ENCODE measurements at regions not wholly inside any gene's neighbourhood (a gene's known extent, or its start where the extent isn't known, plus 50 kb on each side); places are given as distances from the start of the nearest gene placed in this dataset.

DNA sequence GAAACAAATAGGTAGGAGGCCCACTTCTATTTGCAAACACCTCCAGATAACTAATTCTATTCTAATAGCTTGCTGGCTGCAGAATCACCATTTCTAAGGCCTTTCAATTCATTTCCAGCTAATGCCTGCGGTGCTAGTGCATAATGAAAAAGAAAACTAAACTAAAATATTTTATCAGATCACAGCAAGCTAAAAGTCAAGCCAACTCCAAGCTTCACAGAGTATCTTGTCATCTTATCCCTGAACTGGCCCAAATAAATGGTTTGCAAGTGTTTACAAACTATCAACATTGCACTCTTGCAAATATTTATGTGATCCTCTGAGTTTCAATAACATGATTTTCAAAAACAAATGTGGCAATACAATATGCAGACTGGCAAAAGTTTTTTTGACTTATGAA is 166.0 kb downstream of the IPMK start:
- WGBS (ENCODE audit: low lambda C conversion rate, missing lambda C conversion rate), result 81% methylated on average over 1 of the region's 1 CpG
- H3K9me2 ChIP-seq (replicated peaks; ENCODE audit: insufficient read depth), result no peaks in the 10 kb centered on the region

GRCh38 chr10:58094985-58095718 is 172.5 kb downstream of the IPMK start:
- H2AFZ ChIP-seq, result no peak overlapping the region
- no peaks in the 10 kb centered on the region for H3K9me3 ChIP-seq (ENCODE audit: low read depth)
- H3K9me2 ChIP-seq (replicated peaks; ENCODE audit: insufficient read depth), result no peaks in the 10 kb centered on the region
- H3K4me3 ChIP-seq, result no peak overlapping the region
- H3K36me3 ChIP-seq (replicated peaks; ENCODE audit: insufficient read depth, low read depth), result no peaks in the 10 kb centered on the region
- WGBS (ENCODE audit: low lambda C conversion rate, missing lambda C conversion rate), result 67% methylated on average over 8 of the region's 8 CpGs
- no peaks in the 10 kb centered on the region for H3K4me1 ChIP-seq (ENCODE audit: insufficient read depth)
- H3K4me2 ChIP-seq, result no peak overlapping the region
- no peaks in the 10 kb centered on the region for H3K79me2 ChIP-seq
- H3K27ac ChIP-seq, result no peak overlapping the region
- no peak for DNase-seq (ENCODE audit: low spot score)
- no peaks in the 10 kb centered on the region for H4K20me1 ChIP-seq (ENCODE audit: insufficient read depth, poor library complexity, severe bottlenecking)
- no peaks in the 10 kb centered on the region for H3K27me3 ChIP-seq
- no peak for TF ChIP-seq EZH2phosphoT487 (IDR thresholded peaks at IDR 0.05; ENCODE audit: low read depth, severe bottlenecking, unreplicated experiment)
- TF ChIP-seq, protein P1, sequence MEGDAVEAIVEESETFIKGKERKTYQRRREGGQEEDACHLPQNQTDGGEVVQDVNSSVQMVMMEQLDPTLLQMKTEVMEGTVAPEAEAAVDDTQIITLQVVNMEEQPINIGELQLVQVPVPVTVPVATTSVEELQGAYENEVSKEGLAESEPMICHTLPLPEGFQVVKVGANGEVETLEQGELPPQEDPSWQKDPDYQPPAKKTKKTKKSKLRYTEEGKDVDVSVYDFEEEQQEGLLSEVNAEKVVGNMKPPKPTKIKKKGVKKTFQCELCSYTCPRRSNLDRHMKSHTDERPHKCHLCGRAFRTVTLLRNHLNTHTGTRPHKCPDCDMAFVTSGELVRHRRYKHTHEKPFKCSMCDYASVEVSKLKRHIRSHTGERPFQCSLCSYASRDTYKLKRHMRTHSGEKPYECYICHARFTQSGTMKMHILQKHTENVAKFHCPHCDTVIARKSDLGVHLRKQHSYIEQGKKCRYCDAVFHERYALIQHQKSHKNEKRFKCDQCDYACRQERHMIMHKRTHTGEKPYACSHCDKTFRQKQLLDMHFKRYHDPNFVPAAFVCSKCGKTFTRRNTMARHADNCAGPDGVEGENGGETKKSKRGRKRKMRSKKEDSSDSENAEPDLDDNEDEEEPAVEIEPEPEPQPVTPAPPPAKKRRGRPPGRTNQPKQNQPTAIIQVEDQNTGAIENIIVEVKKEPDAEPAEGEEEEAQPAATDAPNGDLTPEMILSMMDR (IDR thresholded peaks at IDR 0.05; ENCODE audit: poor library complexity), result no peak
- no peak for TF ChIP-seq EZH2 (IDR thresholded peaks at IDR 0.05; ENCODE audit: borderline replicate concordance)

More for the DNA sequence above, 166.0 kb downstream of the IPMK start:
- no peak for TF ChIP-seq EZH2phosphoT487 (IDR thresholded peaks at IDR 0.05; ENCODE audit: low read depth, severe bottlenecking, unreplicated experiment)
- no peak for TF ChIP-seq EZH2 (IDR thresholded peaks at IDR 0.05; ENCODE audit: borderline replicate concordance)
- TF ChIP-seq, protein P1 (IDR thresholded peaks at IDR 0.05; ENCODE audit: poor library complexity), result no peak
- Histone ChIP-seq H3K4me3 (no peak overlapping the region), H3K9me3 (ENCODE audit: low read depth) (no peaks in the 10 kb centered on the region), H2AFZ (no peak overlapping the region), H3K36me3 (replicated peaks; ENCODE audit: insufficient read depth, low read depth) (no peaks in the 10 kb centered on the region), H3K4me2 (no peak overlapping the region), H3K27ac (no peak overlapping the region), H3K79me2 (no peaks in the 10 kb centered on the region), H3K27me3 (no peaks in the 10 kb centered on the region), H3K4me1 (ENCODE audit: insufficient read depth) (no peaks in the 10 kb centered on the region), H4K20me1 (ENCODE audit: insufficient read depth, poor library complexity, severe bottlenecking) (no peaks in the 10 kb centered on the region)
- DNase-seq (ENCODE audit: low spot score), result no peak

GRCh38 chr10:58091886-58092285 is 175.8 kb downstream of the IPMK start:
- Histone ChIP-seq H3K4me3 (no peak overlapping the region), H3K27ac (no peak overlapping the region), H3K4me2 (no peak overlapping the region), H3K36me3 (replicated peaks; ENCODE audit: insufficient read depth, low read depth) (no peaks in the 10 kb centered on the region), H3K9me2 (replicated peaks; ENCODE audit: insufficient read depth) (no peaks in the 10 kb centered on the region), H3K9me3 (ENCODE audit: low read depth) (no peaks in the 10 kb centered on the region), H4K20me1 (ENCODE audit: insufficient read depth, poor library complexity, severe bottlenecking) (no peaks in the 10 kb centered on the region), H3K27me3 (no peaks in the 10 kb centered on the region), H3K79me2 (no peaks in the 10 kb centered on the region), H3K4me1 (ENCODE audit: insufficient read depth) (no peaks in the 10 kb centered on the region), H2AFZ (no peak overlapping the region)
- TF ChIP-seq, protein P1 (IDR thresholded peaks at IDR 0.05; ENCODE audit: poor library complexity), result no peak
- TF ChIP-seq EZH2 (IDR thresholded peaks at IDR 0.05; ENCODE audit: borderline replicate concordance) (no peak), EZH2phosphoT487 (IDR thresholded peaks at IDR 0.05; ENCODE audit: low read depth, severe bottlenecking, unreplicated experiment) (no peak)
- WGBS (ENCODE audit: low lambda C conversion rate, missing lambda C conversion rate), result 84% methylated on average over 3 of the region's 3 CpGs
- DNase-seq (ENCODE audit: low spot score), result no peak

Measured in hepatocyte (in vitro differentiated cells).